NT2/D1 (cell line): ENCODE measurements at regions not wholly inside any gene's neighbourhood (a gene's known extent, or its start where the extent isn't known, plus 50 kb on each side); places are given as distances from the start of the nearest gene placed in this dataset.

ENCODE experiments used
- YY1 ChIP-seq: IDR thresholded peaks from 2 replicates; pipeline ENCODE4 v1.6.1; 2011; ENCODE audit not compliant: insufficient read length, insufficient read depth
- ZNF274 ChIP-seq: IDR thresholded peaks from 2 replicates; pipeline ENCODE4 v1.6.1; 2011; ENCODE audit warnings: mild to moderate bottlenecking, low read depth, low read length

DNA sequence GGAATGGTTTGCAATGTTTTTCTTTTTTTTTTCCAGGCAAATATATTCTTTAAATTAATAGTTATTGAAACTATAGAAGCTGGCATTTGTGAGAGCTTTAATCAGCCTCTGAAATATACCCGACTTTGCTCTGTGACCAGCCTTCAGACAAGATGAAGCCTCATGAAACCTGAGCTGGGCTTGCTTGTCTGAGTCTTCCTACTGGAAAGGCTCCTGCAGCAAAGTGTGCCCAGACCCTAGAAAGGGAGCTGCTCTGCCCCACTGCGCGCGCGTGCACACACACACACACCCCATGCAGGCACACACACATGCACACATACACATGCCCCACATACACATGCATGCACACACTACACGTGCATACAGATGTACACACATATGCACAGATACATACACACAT lies 203.3 kb upstream of the NT5C1B start:
- TF ChIP-seq YY1 (no peak), ZNF274 (no peak)
